Mucosa of descending colon (tissue), 3 donors: ENCODE measurements at regions not wholly inside any gene's neighbourhood (a gene's known extent, or its start where the extent isn't known, plus 50 kb on each side); places are given as distances from the start of the nearest gene placed in this dataset.
"Not testable (repeated sequence)": the region's sequence is repeated elsewhere in the genome, so short reads cannot be mapped to it uniquely, and the experiment has no call there.

Experiments
- ATAC-seq: fragments of 200-7000 bp; cut with Tn5 transposase; one replicate; pipeline ENCODE4 v1.9.1; 2020; ENCODE audit warnings: mild to moderate bottlenecking, moderate library complexity
- DNase-seq, 3 donors: peaks; one replicate each; pipeline ENCODE4 v3.0.0-alpha.2; 2020
- H3K36me3 ChIP-seq: fragments of 200-600 bp; one replicate; pipeline ENCODE4 v1.8.0; 2021; ENCODE audit warnings: low read depth, mild to moderate bottlenecking
- H3K4me1 ChIP-seq: fragments of 200-600 bp; one replicate; pipeline ENCODE4 v1.8.0; 2021; ENCODE audit warnings: low read depth, mild to moderate bottlenecking
- H3K4me3 ChIP-seq: fragments of 200-600 bp; one replicate; pipeline ENCODE4 v1.8.0; 2021; ENCODE audit warnings: mild to moderate bottlenecking
- H3K9me3 ChIP-seq: fragments of 200-600 bp; one replicate; pipeline ENCODE4 v1.8.0; 2021; ENCODE audit warnings: mild to moderate bottlenecking
- CTCF ChIP-seq: fragments of 200-600 bp; IDR thresholded peaks from one replicate; pipeline ENCODE4 v1.8.0; 2022; ENCODE audit warnings: antibody characterized with exemption, mild to moderate bottlenecking
- intact Hi-C, 2 donors: fragments of 100-400 bp; cut with DNase I in 1 of 2; cut with micrococcal nuclease in 1 of 2; formaldehyde crosslinking; loops; one replicate each; pipeline versions ENCODE4 v1.11.0 to v1.11.1; 2022; cut with DNase I, micrococcal nuclease
- donor health status: DM: no; HTN: no; CAD: no; lungs with moderate emphysema.
- donor health status: DM: no; HTN: no; CAD: no.
- donor health status: DM: no; HTN: yes; CAD: no.

DNA sequence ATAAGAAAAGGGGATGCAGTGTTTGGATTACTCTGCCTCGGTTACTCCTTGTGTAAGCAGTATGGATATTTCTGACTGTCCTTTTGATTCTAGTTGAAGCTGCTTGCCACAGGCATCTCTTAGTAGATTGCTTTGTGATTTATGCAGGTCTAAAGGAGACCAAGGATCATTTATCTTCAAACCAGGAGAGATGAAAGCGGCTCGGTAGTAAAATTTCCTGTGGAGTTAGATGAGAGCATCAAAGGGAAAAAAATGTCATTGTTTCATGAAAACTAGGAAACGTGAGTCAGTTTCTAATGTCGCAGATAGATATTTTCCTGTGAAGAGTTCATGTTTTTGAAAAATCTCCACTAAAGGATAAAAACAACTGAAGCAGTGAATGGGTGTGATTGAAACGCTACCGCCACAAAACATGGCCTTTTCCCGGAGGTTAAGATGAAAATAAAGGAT, 254.0 kb upstream of the TBL1XR1 start:
- Histone ChIP-seq H3K36me3 (no peaks in the 10 kb centered on the region), H3K4me1 (peaks cover 13% of the 10 kb centered on the region), H3K9me3 (no peaks in the 10 kb centered on the region), H3K4me3 (no peak overlapping the region)
- no peak for TF ChIP-seq CTCF
- intact Hi-C loops, result loop anchor here in 1 of 2 donors (10.0 kb wide), 1 partner anchor 143 kb away; no protein-coding TSS in a partner anchor
- DNase-seq, result no peak
- ATAC-seq, result no peak

DNA sequence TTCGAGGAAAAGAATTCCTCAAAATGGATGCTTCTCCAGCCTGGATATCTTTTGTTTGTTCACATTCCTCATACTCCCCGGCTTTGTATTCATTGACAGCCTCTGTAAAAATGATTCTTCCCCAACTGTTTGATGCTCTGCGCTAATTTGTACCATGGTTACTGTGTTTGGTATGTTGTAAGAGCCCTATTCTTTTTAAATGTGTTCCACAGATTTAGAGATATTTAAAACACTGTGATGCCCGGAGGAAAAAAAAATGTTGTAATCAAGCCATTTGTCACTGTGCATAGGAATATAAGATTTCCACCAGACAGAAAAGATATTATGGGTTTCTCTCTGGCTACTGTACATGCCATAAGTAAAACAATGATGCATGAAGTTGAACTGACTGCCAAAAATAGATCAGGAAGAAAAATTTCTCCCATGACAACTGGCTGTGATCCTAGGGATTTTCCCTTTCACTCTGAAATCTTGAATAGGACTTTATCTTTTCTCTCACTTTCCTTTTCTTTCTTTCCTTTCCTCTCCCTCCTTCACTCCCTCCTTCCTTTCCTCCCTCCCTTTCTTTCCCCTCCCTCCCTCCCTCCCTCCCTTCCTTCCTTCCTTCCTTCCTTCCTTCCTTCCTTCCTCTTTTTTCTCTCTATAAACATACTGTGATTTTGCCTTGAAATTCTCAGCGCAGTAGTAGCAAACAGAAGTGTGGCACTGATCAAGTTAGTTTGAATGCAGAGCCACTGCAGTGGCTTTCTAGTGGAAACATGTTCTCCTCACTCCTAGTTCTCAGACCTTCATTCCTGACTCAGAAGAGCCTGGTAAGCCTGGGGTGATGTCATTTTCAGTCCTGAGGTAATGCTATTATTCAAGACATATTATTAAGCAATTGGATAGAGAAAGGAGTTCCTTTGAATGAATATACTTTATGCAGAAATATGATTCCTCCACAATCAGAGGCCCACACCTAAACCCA, 254.9 kb upstream of the TBL1XR1 start:
- Histone ChIP-seq H3K4me1 (peaks cover 5% of the 10 kb centered on the region), H3K36me3 (no peaks in the 10 kb centered on the region), H3K4me3 (no peak overlapping the region), H3K9me3 (peaks cover under 1% of the 10 kb centered on the region)
- intact Hi-C loops, result loop anchor here in 1 of 2 donors (10.0 kb wide), 1 partner anchor 143 kb away; no protein-coding TSS in a partner anchor
- no peak for TF ChIP-seq CTCF
- ATAC-seq, result no peak
- no peak for DNase-seq

- DNase-seq (no peak), ATAC-seq (no peak)
- Histone ChIP-seq H3K36me3 (no peaks in the 10 kb centered on the region), H3K4me3 (no peak overlapping the region), H3K4me1 (no peaks in the 10 kb centered on the region), H3K9me3 (peaks cover 7% of the 10 kb centered on the region)
- intact Hi-C loops, result loop anchor here in 1 of 2 donors (10.0 kb wide), 1 partner anchor 142 kb away; no protein-coding TSS in a partner anchor
- no peak for TF ChIP-seq CTCF
Measured at GRCh38 chr3:177452831-177453450, 255.7 kb upstream of the TBL1XR1 start.

- Histone ChIP-seq H3K36me3 (no peaks in the 10 kb centered on the region), H3K4me3 (no peak overlapping the region), H3K9me3 (peaks cover 7% of the 10 kb centered on the region), H3K4me1 (no peaks in the 10 kb centered on the region)
- ATAC-seq (no peak), DNase-seq (no peak)
- intact Hi-C loops, result loop anchor here in 1 of 2 donors (10.0 kb wide), 1 partner anchor 141 kb away; no protein-coding TSS in a partner anchor
- no peak for TF ChIP-seq CTCF
Measured at GRCh38 chr3:177453451-177453844, 256.2 kb upstream of the TBL1XR1 start.

GRCh38 chr3:177457204-177457603, 259.9 kb upstream of the TBL1XR1 start:
- not testable (repeated sequence) for H3K4me1 ChIP-seq, H3K36me3 ChIP-seq, H3K4me3 ChIP-seq, ATAC-seq, H3K9me3 ChIP-seq, DNase-seq
- intact Hi-C loops, result loop anchor here in 1 of 2 donors (10.0 kb wide), 1 partner anchor 138 kb away; no protein-coding TSS in a partner anchor

- DNase-seq (no peak), ATAC-seq (peak; percentile 44)
- intact Hi-C loops, result loop anchor here in 1 of 2 donors (10.0 kb wide), 1 partner anchor 135 kb away; no protein-coding TSS in a partner anchor
- no peak for TF ChIP-seq CTCF
- Histone ChIP-seq H3K36me3 (no peaks in the 10 kb centered on the region), H3K9me3 (peaks cover 7% of the 10 kb centered on the region), H3K4me1 (no peaks in the 10 kb centered on the region), H3K4me3 (no peak overlapping the region)
Measured at GRCh38 chr3:177459401-177459800, 262.1 kb upstream of the TBL1XR1 start.
